ENCODE measurements at regions not wholly inside any gene's neighbourhood (a gene's known extent, or its start where the extent isn't known, plus 50 kb on each side); places are given as distances from the start of the nearest gene placed in this dataset.

GRCh38 chr13:88068316-88068715 lies 397.1 kb downstream of the SLITRK5 start:
- Histone ChIP-seq H3K27me3 (ENCODE audit: insufficient read depth, low read length) (no peaks in the 10 kb centered on the region), H2AFZ (ENCODE audit: low read length) (no peak overlapping the region), H3K4me3 (ENCODE audit: insufficient read depth, low read length) (no peak overlapping the region), H3K9me3 (ENCODE audit: low read depth, low read length) (no peaks in the 10 kb centered on the region), H4K20me1 (ENCODE audit: insufficient read depth, low read length) (no peaks in the 10 kb centered on the region), H3K36me3 (ENCODE audit: insufficient read depth, low read length) (no peaks in the 10 kb centered on the region), H3K4me2 (ENCODE audit: insufficient read depth, low read length) (no peak overlapping the region), H3K27ac (ENCODE audit: low read depth, low read length) (no peak overlapping the region), H3K79me2 (ENCODE audit: insufficient read depth, low read length) (no peaks in the 10 kb centered on the region), H3K4me1 (ENCODE audit: insufficient read depth, low read length) (no peaks in the 10 kb centered on the region)
- TF ChIP-seq CTCF (IDR thresholded peaks at IDR 0.05; ENCODE audit: extremely low read depth, low read depth, low read length) = no peak
- no peak for DNase-seq (ENCODE audit: insufficient read length, low spot score, missing footprints)

DNA sequence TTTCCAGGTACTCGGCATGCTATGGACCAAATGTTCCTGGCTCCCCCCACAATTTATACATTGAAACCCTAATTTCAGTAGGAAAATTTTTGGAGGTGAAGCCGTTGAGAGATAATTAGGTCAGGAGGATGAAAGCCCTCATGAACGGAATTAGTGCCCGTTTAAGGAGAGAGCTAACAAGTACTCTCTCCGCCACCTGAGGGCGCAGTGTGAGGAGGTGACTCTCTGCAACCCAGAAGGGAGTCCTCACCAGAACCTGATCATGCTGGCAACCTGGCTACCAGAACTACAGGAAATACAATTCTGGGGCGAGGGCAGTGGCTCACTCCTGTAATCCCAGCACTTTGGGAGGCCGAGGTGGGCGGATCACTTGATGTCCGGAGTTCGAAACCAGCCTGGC lies 397.8 kb downstream of the SLITRK5 start:
- TF ChIP-seq CTCF (IDR thresholded peaks at IDR 0.05; ENCODE audit: extremely low read depth, low read depth, low read length) = no peak
- Histone ChIP-seq H3K4me2 (ENCODE audit: insufficient read depth, low read length) (no peak overlapping the region), H3K27me3 (ENCODE audit: insufficient read depth, low read length) (no peaks in the 10 kb centered on the region), H3K79me2 (ENCODE audit: insufficient read depth, low read length) (no peaks in the 10 kb centered on the region), H3K9me3 (ENCODE audit: low read depth, low read length) (no peaks in the 10 kb centered on the region), H3K4me3 (ENCODE audit: insufficient read depth, low read length) (no peak overlapping the region), H3K4me1 (ENCODE audit: insufficient read depth, low read length) (no peaks in the 10 kb centered on the region), H4K20me1 (ENCODE audit: insufficient read depth, low read length) (no peaks in the 10 kb centered on the region), H3K27ac (ENCODE audit: low read depth, low read length) (no peak overlapping the region), H2AFZ (ENCODE audit: low read length) (no peak overlapping the region), H3K36me3 (ENCODE audit: insufficient read depth, low read length) (no peaks in the 10 kb centered on the region)
- DNase-seq (ENCODE audit: insufficient read length, low spot score, missing footprints) = no peak

GRCh38 chr13:88071371-88071770 lies 400.2 kb downstream of the SLITRK5 start:
- no peak for DNase-seq (ENCODE audit: insufficient read length, low spot score, missing footprints)
- no peak for TF ChIP-seq CTCF (IDR thresholded peaks at IDR 0.05; ENCODE audit: extremely low read depth, low read depth, low read length)
- Histone ChIP-seq H3K27me3 (ENCODE audit: insufficient read depth, low read length) (no peaks in the 10 kb centered on the region), H3K4me1 (ENCODE audit: insufficient read depth, low read length) (no peaks in the 10 kb centered on the region), H3K4me3 (ENCODE audit: insufficient read depth, low read length) (no peak overlapping the region), H3K27ac (ENCODE audit: low read depth, low read length) (no peak overlapping the region), H3K36me3 (ENCODE audit: insufficient read depth, low read length) (no peaks in the 10 kb centered on the region), H4K20me1 (ENCODE audit: insufficient read depth, low read length) (no peaks in the 10 kb centered on the region), H3K9me3 (ENCODE audit: low read depth, low read length) (no peaks in the 10 kb centered on the region), H3K79me2 (ENCODE audit: insufficient read depth, low read length) (no peaks in the 10 kb centered on the region), H3K4me2 (ENCODE audit: insufficient read depth, low read length) (no peak overlapping the region), H2AFZ (ENCODE audit: low read length) (no peak overlapping the region)

- Histone ChIP-seq H3K36me3 (ENCODE audit: insufficient read depth, low read length) (no peaks in the 10 kb centered on the region), H3K79me2 (ENCODE audit: insufficient read depth, low read length) (no peaks in the 10 kb centered on the region), H2AFZ (ENCODE audit: low read length) (no peak overlapping the region), H3K27ac (ENCODE audit: low read depth, low read length) (no peak overlapping the region), H3K27me3 (ENCODE audit: insufficient read depth, low read length) (no peaks in the 10 kb centered on the region), H3K4me3 (ENCODE audit: insufficient read depth, low read length) (no peak overlapping the region), H3K4me2 (ENCODE audit: insufficient read depth, low read length) (no peak overlapping the region), H4K20me1 (ENCODE audit: insufficient read depth, low read length) (no peaks in the 10 kb centered on the region), H3K4me1 (ENCODE audit: insufficient read depth, low read length) (no peaks in the 10 kb centered on the region), H3K9me3 (ENCODE audit: low read depth, low read length) (no peaks in the 10 kb centered on the region)
- no peak for TF ChIP-seq CTCF (IDR thresholded peaks at IDR 0.05; ENCODE audit: extremely low read depth, low read depth, low read length)
- no peak for DNase-seq (ENCODE audit: insufficient read length, low spot score, missing footprints)
Measured at GRCh38 chr13:88074794-88075510, 403.8 kb downstream of the SLITRK5 start.

Measured in osteoblast (primary cell).